K562 (cell line): ENCODE measurements at regions not wholly inside any gene's neighbourhood (a gene's known extent, or its start where the extent isn't known, plus 50 kb on each side); places are given as distances from the start of the nearest gene placed in this dataset.

Experiments used
- ELK1 ChIP-seq: sonication (generic); formaldehyde crosslinking; IDR thresholded peaks from 2 replicates; pipeline ENCODE4 v1.8.1; 2022; ENCODE audit warnings: missing genetic modification reagents
- GATAD2B ChIP-seq: fragments of 450-650 bp; IDR thresholded peaks from 2 replicates; pipeline ENCODE4 v1.6.1; 2017; ENCODE audit warnings: mild to moderate bottlenecking, borderline replicate concordance
- HNRNPUL1 ChIP-seq: fragments of 200-400 bp; formaldehyde crosslinking; IDR thresholded peaks from 2 replicates; pipeline ENCODE4 v1.6.1; 2017; ENCODE audit warnings: low read length
- MLLT1 ChIP-seq, 2 experiments: fragments of 450-650 bp; IDR thresholded peaks; 2 replicates each; pipeline ENCODE4 v1.6.1; 2016
- MNT ChIP-seq, 2 experiments: fragments of 450-650 bp; conservative IDR thresholded peaks; 2 replicates each; pipeline ENCODE4 v1.6.1; 2017; ENCODE audit warnings: mild to moderate bottlenecking in 2 of 2, moderate library complexity in 2 of 2
- SETDB1 ChIP-seq: IDR thresholded peaks from one replicate; pipeline ENCODE4 v1.6.1; 2012; ENCODE audit warnings: low read length, control low read depth, inconsistent platforms
- SIRT6 ChIP-seq: IDR thresholded peaks from one replicate; pipeline ENCODE4 v1.6.1; 2012; ENCODE audit warnings: low read depth, mild to moderate bottlenecking, control low read depth, inconsistent platforms, low read length, moderate library complexity
- TCF7L2 ChIP-seq: fragments of 150-350 bp; IDR thresholded peaks from 2 replicates; pipeline ENCODE4 v1.6.1; 2016; ENCODE audit warnings: low read depth, mild to moderate bottlenecking, low read length, moderate library complexity
- ZBTB11 ChIP-seq, 3 experiments: fragments of 200-800 bp in 1 of 3; fragments of 250-450 bp in 1 of 3; fragments of 450-650 bp in 1 of 3; sonication (Bioruptor Pico) in 1 of 3; sonication (Bioruptor generic) in 1 of 3; formaldehyde crosslinking in 1 of 3; IDR thresholded peaks; 2 replicates each; pipeline versions ENCODE4 v1.6.1 to v1.8.0; 2016 to 2022; ENCODE audit warnings: mild to moderate bottlenecking in 2 of 3, missing genetic modification characterization in 2 of 3, missing compliant biosample characterization in 1 of 3, moderate library complexity in 1 of 3
- ZNF239 ChIP-seq: fragments of 250-450 bp; sonication (Bioruptor Pico); IDR thresholded peaks from 2 replicates; pipeline ENCODE4 v1.4.0; 2020; ENCODE audit warnings: mild to moderate bottlenecking
- ZNF280B ChIP-seq: fragments of 250-450 bp; sonication (Bioruptor Pico); IDR thresholded peaks from 2 replicates; pipeline ENCODE4 v1.5.1; 2021; ENCODE audit warnings: mild to moderate bottlenecking
- ZNF639 ChIP-seq, 2 experiments: fragments of 200-800 bp in 1 of 2; sonication (Bioruptor generic) in 1 of 2; sonication (generic) in 1 of 2; formaldehyde crosslinking in 1 of 2; IDR thresholded peaks in 1 of 2; conservative IDR thresholded peaks in 1 of 2; 2 replicates each; pipeline versions ENCODE4 v1.5.0 to v1.6.1; 2016 to 2020; ENCODE audit warnings: missing compliant biosample characterization in 1 of 2, missing genetic modification characterization in 1 of 2, missing genetic modification reagents in 1 of 2

GRCh38 chr22:22112533-22113294 is 130.1 kb upstream of the TOP3B start (continued):
- TF ChIP-seq ZNF280B (CRISPR knock-in tag) (no peak), GATAD2B (no peak), HNRNPUL1 (no peak), MNT (conservative IDR thresholded peaks at IDR 0.05) (no peak), ELK1 (CRISPR knock-in tag) (no peak), SETDB1 (no peak), ZBTB11 (CRISPR knock-in tag; IDR thresholded peaks at IDR 0.05) (peak in 1 of 3 experiments; percentile 18; a peak in 1 of 6 replicates), ZNF639 (CRISPR knock-in tag; conservative IDR thresholded peaks at IDR 0.05 in 1 of 2, IDR thresholded peaks at IDR 0.05 in 1 of 2) (peak in 1 of 2 experiments; percentile 91; a peak in 1 of 4 replicates), TCF7L2 (no peak), SIRT6 (no peak), MLLT1 (IDR thresholded peaks at IDR 0.05) (no peak), ZNF239 (CRISPR knock-in tag) (no peak)
